Kidney (tissue), 13 donors: ENCODE measurements at regions not wholly inside any gene's neighbourhood (a gene's known extent, or its start where the extent isn't known, plus 50 kb on each side); places are given as distances from the start of the nearest gene placed in this dataset.

Experiments
- DNase-seq, 5 donors: peaks; one replicate each; pipeline ENCODE4 v3.0.0-alpha.2; 2013 to 2020
- FAIRE-seq: peaks from 2 replicates; lab custom pipeline; 2012; peaks lifted over from hg19 to GRCh38; lab: Jason Lieb, UNC
- H3K27ac ChIP-seq, 2 donors: one replicate each; pipeline ENCODE4 v1.7.0; 2013; ENCODE audit warnings: low read depth in 2 of 2, low read length in 2 of 2, inconsistent platforms in 1 of 2
- H3K27me3 ChIP-seq: one replicate; pipeline ENCODE4 v1.7.1; 2013; ENCODE audit warnings: low read length, inconsistent platforms; ENCODE audit not compliant: control insufficient read depth, insufficient read depth
- H3K36me3 ChIP-seq, 3 donors: one replicate each; pipeline versions ENCODE4 v1.7.0 to v1.7.1; 2013; ENCODE audit warnings: low read length in 3 of 3, control low read depth in 1 of 3, inconsistent platforms in 1 of 3; ENCODE audit not compliant: insufficient read depth in 3 of 3, control insufficient read depth in 2 of 3
- H3K4me1 ChIP-seq, 3 donors: one replicate each; pipeline versions ENCODE4 v1.7.0 to v1.7.1; 2013; ENCODE audit warnings: low read length in 3 of 3, inconsistent platforms in 1 of 3, low read depth in 1 of 3; ENCODE audit not compliant: control insufficient read depth in 2 of 3, insufficient read depth in 2 of 3
- H3K4me3 ChIP-seq, 3 donors: one replicate each; pipeline versions ENCODE4 v1.7.0 to v1.8.1; 2013; ENCODE audit warnings: low read length in 3 of 3, control low read depth in 1 of 3, inconsistent platforms in 1 of 3
- H3K9ac ChIP-seq, 3 donors: one replicate each; pipeline versions ENCODE4 v1.7.0 to v1.7.1; 2013; ENCODE audit warnings: low read length in 3 of 3, control low read depth in 1 of 3, inconsistent platforms in 1 of 3
- H3K9me3 ChIP-seq, 3 donors: one replicate each; pipeline versions ENCODE4 v1.7.0 to v1.7.1; 2013; ENCODE audit warnings: low read length in 3 of 3, control low read depth in 1 of 3, inconsistent platforms in 1 of 3; ENCODE audit not compliant: control insufficient read depth in 2 of 3, insufficient read depth in 1 of 3
- CTCF ChIP-seq: IDR thresholded peaks from 3 replicates; pipeline ENCODE4 v1.5.1; 2012; ENCODE audit warnings: mild to moderate bottlenecking, moderate library complexity, borderline replicate concordance; ENCODE audit not compliant: insufficient read depth; ENCODE audit errors: extremely low read depth
- intact Hi-C: fragments of 100-400 bp; cut with DNase I; formaldehyde crosslinking; loops from one replicate; pipeline ENCODE4 v1.11.1; 2022
- donor health status: control.
- donor health status: control.
- donor health status: control.
- donor health status: control.
- donor health status: control.
- donor health status: DM: yes; HTN: yes; CAD: no.
- donor health status: Normal renal cell carcinoma (clear cell type).

GRCh38 chr10:58897236-58897635, 279.2 kb upstream of the PHYHIPL start:
- no peak overlapping the region for H3K9ac ChIP-seq
- H3K27me3 ChIP-seq = no peaks in the 10 kb centered on the region
- H3K9me3 ChIP-seq = no peaks in the 10 kb centered on the region
- TF ChIP-seq CTCF = no peak
- no peak for FAIRE-seq
- H3K4me3 ChIP-seq = no peak overlapping the region
- no peaks in the 10 kb centered on the region for H3K36me3 ChIP-seq
- no peak for DNase-seq
- H3K4me1 ChIP-seq = no peaks in the 10 kb centered on the region
- intact Hi-C loops = no loop called here
- H3K27ac ChIP-seq = no peak overlapping the region

GRCh38 chr10:58897708-58898107, 278.7 kb upstream of the PHYHIPL start:
- no peaks in the 10 kb centered on the region for H3K4me1 ChIP-seq

DNA sequence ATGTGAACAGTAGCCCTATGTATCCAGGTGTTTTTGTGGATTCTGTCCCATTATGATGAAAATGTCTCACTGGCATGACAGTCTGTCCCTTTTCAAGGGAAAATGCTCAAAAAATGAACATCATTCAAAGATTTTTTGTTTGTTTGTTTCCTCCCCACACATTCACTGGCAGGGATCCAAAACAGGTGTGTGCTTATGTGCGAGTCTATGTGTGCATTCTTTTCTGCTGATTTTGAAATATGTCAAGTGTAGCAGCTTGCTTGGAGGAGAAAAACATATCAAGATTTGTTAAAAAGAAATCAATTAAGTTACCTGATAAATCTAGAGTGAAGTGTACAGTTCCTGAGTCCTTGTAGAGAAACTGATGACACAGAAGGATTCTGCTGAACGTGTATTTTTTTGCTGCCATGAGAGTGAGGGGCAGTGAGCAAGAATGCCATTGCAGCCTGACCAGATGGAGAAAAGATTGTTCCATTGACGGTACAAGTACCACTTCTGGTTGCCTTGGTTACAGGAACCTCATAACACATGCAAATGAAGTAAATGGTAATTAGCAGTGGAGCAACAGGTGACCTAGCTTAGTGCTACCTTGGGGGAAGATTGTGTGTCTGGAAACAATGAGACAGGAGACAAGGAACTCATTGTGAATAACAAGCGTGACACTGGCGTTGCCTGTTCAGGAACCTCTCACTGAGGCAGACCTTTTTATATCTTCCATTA, 277.4 kb upstream of the PHYHIPL start:
- TF ChIP-seq CTCF = no peak
- Histone ChIP-seq H3K4me1 (no peaks in the 10 kb centered on the region), H3K27me3 (no peaks in the 10 kb centered on the region), H3K36me3 (no peaks in the 10 kb centered on the region), H3K4me3 (no peak overlapping the region), H3K9me3 (no peaks in the 10 kb centered on the region), H3K27ac (no peak overlapping the region), H3K9ac (no peak overlapping the region)
- FAIRE-seq (no peak), DNase-seq (peak in 2 of 5 donors; percentile 20 to 24)
- intact Hi-C loops = no loop called here

More at GRCh38 chr10:58897708-58898107, 278.7 kb upstream of the PHYHIPL start:
- H3K4me3 ChIP-seq = no peak overlapping the region
- intact Hi-C loops = no loop called here
- no peak overlapping the region for H3K27ac ChIP-seq
- TF ChIP-seq CTCF = no peak
- DNase-seq (no peak), FAIRE-seq (no peak)
- no peak overlapping the region for H3K9ac ChIP-seq
- H3K9me3 ChIP-seq = no peaks in the 10 kb centered on the region
- no peaks in the 10 kb centered on the region for H3K36me3 ChIP-seq
- H3K27me3 ChIP-seq = no peaks in the 10 kb centered on the region

- H3K27ac ChIP-seq = no peak overlapping the region
- H3K36me3 ChIP-seq = no peaks in the 10 kb centered on the region
- intact Hi-C loops = no loop called here
- no peaks in the 10 kb centered on the region for H3K4me1 ChIP-seq
- DNase-seq (no peak), FAIRE-seq (no peak)
- H3K4me3 ChIP-seq = no peak overlapping the region
- no peak for TF ChIP-seq CTCF
- no peaks in the 10 kb centered on the region for H3K9me3 ChIP-seq
- H3K27me3 ChIP-seq = no peaks in the 10 kb centered on the region
- no peak overlapping the region for H3K9ac ChIP-seq
Observed at GRCh38 chr10:58901092-58901646, 275.3 kb upstream of the PHYHIPL start.
